SKM-1 treated with dmso at 0.1 percent for 144 hours (cell line): ENCODE measurements at regions not wholly inside any gene's neighbourhood (a gene's known extent, or its start where the extent isn't known, plus 50 kb on each side); places are given as distances from the start of the nearest gene placed in this dataset.

Experiments
- DNase-seq: peaks from one replicate; lab custom pipeline; 2025; ENCODE audit not compliant: unreplicated experiment; lab: John Stamatoyannopoulos, UW

GRCh38 chr12:100738086-100738485, 56.5 kb upstream of the ANO4 start:
- no peak for DNase-seq

- no peak for DNase-seq
Observed at GRCh38 chr12:100741084-100741711, 53.4 kb upstream of the ANO4 start.

GRCh38 chr12:100743060-100743459, 51.5 kb upstream of the ANO4 start:
- no peak for DNase-seq
